Left ventricle myocardium superior (tissue), 1 donor: ENCODE measurements at regions not wholly inside any gene's neighbourhood (a gene's known extent, or its start where the extent isn't known, plus 50 kb on each side); places are given as distances from the start of the nearest gene placed in this dataset.
A peak's percentile ranks its signal among the peaks of the same experiment; 100 is the strongest.

Experiments
- ATAC-seq: fragments of 200-7000 bp; cut with Tn5 transposase; one replicate; pipeline ENCODE4 v1.9.1; 2020; ENCODE audit warnings: mild to moderate bottlenecking, moderate library complexity
- DNase-seq: peaks from one replicate; pipeline ENCODE4 v3.0.0-alpha.2; 2020
- intact Hi-C: fragments of 100-400 bp; cut with micrococcal nuclease; formaldehyde crosslinking; loops from one replicate; pipeline ENCODE4 v1.11.0; 2022
- donor health status: DM: no; HTN: yes; CAD: no; lungs with severe emphysema.

GRCh38 chr6:74657931-74658330, 547.9 kb downstream of the COL12A1 start:
- DNase-seq (no peak), ATAC-seq (no peak)
- intact Hi-C loops, result no loop called here

DNA sequence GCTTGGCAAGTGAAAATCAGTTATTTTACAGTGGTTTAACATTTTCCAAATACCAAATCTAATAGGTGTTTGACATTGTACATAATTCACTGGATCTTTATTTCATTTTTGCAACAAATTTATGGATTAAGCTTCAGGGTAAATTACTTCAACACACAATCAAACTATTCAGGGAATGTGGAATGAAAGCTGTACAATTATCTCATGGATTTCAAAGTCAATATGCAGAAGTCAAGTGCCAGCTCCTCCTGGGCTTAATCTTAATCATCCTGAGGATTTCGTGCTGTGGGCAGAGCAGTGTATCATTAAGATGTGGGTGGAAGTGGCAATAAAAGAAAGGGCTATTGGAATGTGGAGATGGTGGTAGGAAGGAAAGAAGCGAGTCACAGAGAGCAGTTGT, 548.8 kb downstream of the COL12A1 start:
- ATAC-seq (no peak), DNase-seq (no peak)
- intact Hi-C loops, result no loop called here

DNA sequence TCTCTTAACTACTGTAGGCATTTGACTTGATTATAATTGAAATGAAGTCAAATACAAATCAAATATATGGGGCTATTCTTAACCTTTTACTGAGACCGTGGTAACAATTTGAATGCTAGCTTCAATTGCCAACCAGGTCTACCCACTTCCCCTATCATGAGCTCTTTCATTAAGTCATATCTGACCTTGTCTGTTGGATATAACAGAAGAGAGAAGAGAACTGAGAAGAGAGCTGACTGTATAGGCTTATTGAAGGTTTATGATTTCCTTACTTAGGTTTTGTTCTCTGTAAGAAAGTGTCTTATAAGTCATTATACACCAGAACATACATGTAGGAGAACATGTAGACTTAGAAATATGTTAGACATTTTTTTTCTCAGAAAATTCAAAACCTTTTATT, 549.4 kb downstream of the COL12A1 start:
- intact Hi-C loops, result no loop called here
- ATAC-seq, result no peak
- DNase-seq, result no peak

DNA sequence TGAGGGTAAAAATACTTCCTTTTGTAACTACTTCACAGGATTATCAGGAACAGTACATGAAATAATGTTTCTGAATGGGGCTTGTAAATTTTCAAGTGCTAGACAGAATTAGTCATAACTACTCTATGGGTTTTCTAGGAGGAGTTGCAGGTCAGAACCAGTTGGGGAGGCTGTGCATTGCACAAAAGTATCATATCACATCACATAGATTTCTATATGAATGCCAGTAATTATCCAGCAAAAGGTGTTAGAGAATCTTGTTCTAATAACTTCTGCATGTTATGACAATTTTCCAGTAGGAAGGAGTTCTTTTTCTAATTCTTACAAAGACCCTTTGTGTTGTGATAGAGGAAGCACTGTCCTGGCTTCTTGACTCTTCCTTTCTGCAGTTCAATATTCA, 551.6 kb downstream of the COL12A1 start:
- intact Hi-C loops, result no loop called here
- ATAC-seq (no peak), DNase-seq (no peak)

GRCh38 chr6:74651948-74652842, 553.7 kb downstream of the COL12A1 start:
- intact Hi-C loops, result no loop called here
- DNase-seq, result no peak
- ATAC-seq, result no peak

DNA sequence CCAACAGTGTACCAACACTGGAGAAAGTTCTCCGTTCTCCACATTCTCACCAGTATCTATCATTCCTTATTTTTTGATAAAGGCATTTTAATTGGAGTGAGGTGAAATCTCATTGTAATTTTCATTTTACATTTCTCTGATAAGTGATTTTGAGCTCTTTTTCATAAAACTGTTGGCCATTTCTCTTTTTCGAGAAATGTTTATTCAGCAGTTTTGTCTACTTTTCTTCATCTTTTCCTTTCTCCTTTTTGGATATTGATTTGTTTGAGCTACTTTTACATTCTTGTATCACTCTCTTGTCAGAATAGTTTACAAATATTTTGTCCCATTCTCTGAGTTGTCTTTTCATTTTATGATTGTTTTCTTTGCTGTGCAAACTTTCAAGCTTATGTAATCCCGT, 555.2 kb downstream of the COL12A1 start:
- DNase-seq, result no peak
- no peak for ATAC-seq
- intact Hi-C loops, result no loop called here

- intact Hi-C loops, result no loop called here
- no peak for ATAC-seq
- no peak for DNase-seq
Measured at GRCh38 chr6:74646461-74646860, 559.4 kb downstream of the COL12A1 start.

DNA sequence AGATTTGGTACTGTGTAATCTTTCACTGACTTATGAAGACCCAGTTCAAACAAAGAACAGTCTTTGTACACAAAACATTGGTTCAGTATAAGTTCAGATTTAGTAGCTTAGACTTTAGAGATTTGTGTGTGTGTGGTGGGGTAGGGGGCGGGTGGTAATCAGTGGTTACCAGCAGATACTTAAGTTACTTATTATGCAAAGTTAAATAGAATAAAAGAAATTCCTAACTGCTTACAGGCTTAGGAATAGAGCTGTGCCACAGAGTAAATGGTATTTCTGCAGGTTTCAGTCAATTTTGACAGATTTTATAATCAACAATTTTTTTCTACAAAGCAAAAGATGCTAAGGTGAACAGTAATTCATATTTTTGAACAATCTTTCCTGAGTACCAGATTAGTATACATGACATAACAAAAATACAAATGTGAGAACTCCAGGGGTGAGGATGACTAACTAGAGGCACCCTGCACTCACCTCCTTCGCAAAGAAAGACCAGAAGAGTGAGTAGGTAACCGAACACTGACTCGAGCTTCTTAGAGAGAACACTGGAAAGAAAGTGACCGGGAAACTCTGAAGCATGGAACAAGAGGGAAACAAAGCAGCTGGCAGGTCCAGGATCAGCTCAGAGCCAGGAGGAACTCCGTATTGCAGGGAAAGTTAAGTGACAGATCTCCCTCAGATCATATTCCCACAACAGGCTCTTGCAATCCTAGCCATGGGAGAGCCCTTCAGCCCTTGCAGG, 560.6 kb downstream of the COL12A1 start:
- DNase-seq (no peak), ATAC-seq (no peak)
- intact Hi-C loops, result no loop called here

DNA sequence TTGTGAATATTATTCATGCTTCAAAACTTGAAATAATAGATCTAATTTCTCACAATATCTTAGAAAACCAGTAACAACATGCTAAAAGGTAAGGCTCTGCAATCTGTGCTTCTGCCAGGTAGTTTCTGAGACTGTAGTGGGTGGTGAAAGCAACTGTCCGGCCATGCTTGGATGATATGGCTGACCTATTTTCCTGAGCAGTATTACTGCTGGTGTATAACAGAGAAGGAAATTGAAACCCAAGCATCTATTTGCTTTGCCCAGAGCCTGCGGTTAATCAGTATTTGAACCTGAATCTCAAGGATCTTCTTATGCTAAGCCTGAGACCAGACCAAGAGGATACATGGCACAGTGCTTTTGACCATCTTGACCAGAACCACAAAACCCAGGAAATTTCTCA, 563.8 kb downstream of the COL12A1 start:
- intact Hi-C loops, result no loop called here
- DNase-seq, result no peak
- ATAC-seq, result no peak

GRCh38 chr6:74638412-74638811, 567.4 kb downstream of the COL12A1 start:
- DNase-seq (no peak), ATAC-seq (no peak)
- intact Hi-C loops, result no loop called here

GRCh38 chr6:74632196-74632875, 573.5 kb downstream of the COL12A1 start:
- DNase-seq (no peak), ATAC-seq (no peak)
- intact Hi-C loops, result no loop called here

GRCh38 chr6:74631564-74631963, 574.3 kb downstream of the COL12A1 start:
- intact Hi-C loops, result no loop called here
- ATAC-seq (no peak), DNase-seq (no peak)

DNA sequence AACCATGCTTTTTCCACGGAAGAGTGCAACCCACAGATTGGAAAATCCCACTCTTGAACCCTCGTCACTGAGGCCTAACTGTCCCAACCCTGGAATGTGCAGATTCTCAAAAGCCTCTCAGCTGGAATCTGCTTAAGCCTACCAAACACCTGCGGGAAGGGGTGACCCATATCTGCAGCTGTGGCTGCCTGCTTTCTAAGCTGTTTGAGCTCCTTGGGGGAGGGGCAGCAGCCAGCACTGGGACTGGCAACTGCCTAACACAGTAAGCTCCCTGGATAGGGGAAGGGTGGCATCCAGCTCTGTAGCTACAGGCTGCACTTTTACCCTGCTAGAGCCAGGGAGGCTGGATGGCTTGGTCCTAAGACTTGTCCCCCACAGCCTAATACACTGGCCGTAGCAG, 579.6 kb downstream of the COL12A1 start:
- intact Hi-C loops, result no loop called here
- no peak for ATAC-seq

GRCh38 chr6:74623027-74623426, 582.8 kb downstream of the COL12A1 start:
- intact Hi-C loops, result no loop called here
- ATAC-seq, result no peak
- no peak for DNase-seq

More for the DNA sequence above, 579.6 kb downstream of the COL12A1 start:
- no peak for DNase-seq

DNA sequence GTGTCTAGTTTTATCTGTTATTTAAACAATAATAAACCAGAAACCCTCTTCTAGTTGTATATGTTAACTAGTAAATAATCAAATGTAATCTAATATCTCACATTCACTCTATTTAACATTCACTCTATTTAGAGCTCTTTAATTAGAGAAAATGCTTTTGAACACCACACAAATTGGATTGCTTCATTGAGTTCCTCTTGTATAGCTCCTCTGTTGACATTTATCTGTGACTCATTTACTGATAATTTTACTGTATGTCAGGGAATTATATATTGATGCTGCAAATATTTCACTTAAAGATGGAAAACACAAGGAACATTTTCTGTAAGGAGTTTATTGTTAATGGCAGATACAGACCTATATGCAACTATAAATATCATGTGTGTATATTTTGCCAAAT, 594.6 kb downstream of the COL12A1 start:
- ATAC-seq (no peak), DNase-seq (no peak)
- intact Hi-C loops, result no loop called here

DNA sequence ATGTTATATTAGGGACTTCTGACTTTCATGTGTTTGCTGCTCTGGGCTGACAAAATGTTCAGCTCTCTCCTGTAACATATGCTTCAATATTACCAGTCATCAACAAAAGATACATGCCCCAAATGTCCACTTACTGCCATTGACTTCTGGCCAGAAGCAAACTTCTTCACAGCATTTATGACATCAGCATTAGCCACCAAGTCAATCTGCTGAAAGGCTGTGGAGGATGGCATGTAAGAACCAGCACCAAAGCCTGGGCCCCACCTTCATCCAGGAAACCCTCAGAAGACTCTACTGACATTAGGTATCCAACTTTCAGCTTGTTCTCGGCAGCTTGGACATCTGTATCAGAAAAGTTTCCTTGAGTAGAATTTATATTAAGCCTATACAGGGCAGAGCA, 595.5 kb downstream of the COL12A1 start:
- no peak for ATAC-seq
- DNase-seq, result no peak
- intact Hi-C loops, result no loop called here

DNA sequence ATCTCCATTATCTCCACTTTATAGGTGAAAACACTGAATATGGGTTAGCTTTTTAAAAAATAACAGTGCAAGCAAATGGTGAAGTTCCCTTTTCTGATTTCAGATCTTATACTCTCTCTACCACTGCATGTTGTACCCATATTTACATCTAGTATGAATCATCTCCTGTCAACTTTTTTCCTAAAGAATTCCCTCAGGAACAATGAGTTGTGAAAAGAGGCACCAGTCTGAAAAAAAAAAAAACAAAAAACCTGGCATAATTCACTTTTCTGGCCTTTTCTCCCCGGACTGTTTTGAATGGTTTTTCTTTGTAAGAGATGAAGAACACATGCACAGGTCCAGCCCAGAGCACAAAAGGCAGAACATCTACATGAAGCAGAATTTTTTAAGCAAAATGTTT, 596.0 kb downstream of the COL12A1 start:
- ATAC-seq, result no peak
- intact Hi-C loops, result no loop called here
- DNase-seq, result no peak

DNA sequence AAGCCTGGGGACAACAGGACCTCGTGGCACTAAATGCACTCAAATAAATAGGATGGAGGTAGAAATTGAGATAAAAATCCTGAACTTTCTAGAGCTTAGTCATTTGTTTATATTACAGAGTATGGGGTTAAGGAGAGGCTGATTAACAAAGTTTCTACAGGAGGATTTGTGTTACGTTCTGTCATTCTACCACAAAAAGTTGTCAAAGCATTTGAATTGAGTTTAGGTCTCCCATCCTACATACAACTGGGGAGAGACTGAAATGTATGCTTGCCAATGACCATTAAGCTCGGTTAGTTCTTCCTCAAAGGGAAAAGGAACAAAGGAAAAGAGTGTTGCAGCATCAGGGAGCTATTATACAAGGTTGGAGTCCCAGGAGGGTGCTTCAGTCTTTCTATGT, 597.9 kb downstream of the COL12A1 start:
- DNase-seq (no peak), ATAC-seq (no peak)
- intact Hi-C loops, result no loop called here

DNA sequence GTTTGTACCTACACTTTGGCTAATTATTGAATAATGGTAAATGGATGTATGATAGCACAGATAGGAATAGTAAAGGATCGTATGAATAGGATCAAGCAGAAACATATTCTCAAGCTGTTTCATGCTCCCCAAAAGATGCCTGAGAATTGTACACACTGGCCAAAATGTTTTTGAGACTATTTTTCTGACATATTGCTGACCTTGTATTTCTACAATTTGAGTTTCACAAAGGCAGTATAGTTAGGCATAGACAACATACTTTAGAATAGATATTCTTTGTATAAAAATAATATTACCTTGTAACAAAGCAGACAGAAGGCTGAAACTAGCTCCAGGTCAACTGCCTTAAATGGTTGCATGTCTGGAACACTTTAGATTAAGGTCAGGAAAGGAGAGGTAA, 598.4 kb downstream of the COL12A1 start:
- DNase-seq (no peak), ATAC-seq (no peak)
- intact Hi-C loops, result no loop called here

GRCh38 chr6:74606582-74607071, 599.2 kb downstream of the COL12A1 start:
- peak; percentile 96 for ATAC-seq
- intact Hi-C loops, result no loop called here
- DNase-seq, result no peak
